IPS DF 6.9 (cell line): ENCODE measurements at regions not wholly inside any gene's neighbourhood (a gene's known extent, or its start where the extent isn't known, plus 50 kb on each side); places are given as distances from the start of the nearest gene placed in this dataset.
A peak's percentile ranks its signal among the peaks of the same experiment; 100 is the strongest.

Experiments used
- DNase-seq: peaks from one replicate; pipeline ENCODE4 v3.0.0-alpha.2; 2013; ENCODE audit warnings: low read depth, low spot score
- H3K27ac ChIP-seq: one replicate; pipeline ENCODE4 v1.5.1; 2013; ENCODE audit warnings: low read length, control low read depth
- H3K27me3 ChIP-seq: 2 replicates; pipeline ENCODE4 v1.6.1; 2013; ENCODE audit warnings: mild to moderate bottlenecking, low read length; ENCODE audit not compliant: control insufficient read depth, insufficient read depth
- H3K36me3 ChIP-seq: 2 replicates; pipeline ENCODE4 v1.6.1; 2013; ENCODE audit warnings: low read length; ENCODE audit not compliant: control insufficient read depth, insufficient read depth
- H3K4me1 ChIP-seq: 2 replicates; pipeline ENCODE4 v1.6.1; 2013; ENCODE audit warnings: low read length; ENCODE audit not compliant: control insufficient read depth, insufficient read depth
- H3K4me3 ChIP-seq: 2 replicates; pipeline ENCODE4 v1.5.1; 2013; ENCODE audit warnings: mild to moderate bottlenecking, low read length
- H3K9me3 ChIP-seq: 2 replicates; pipeline ENCODE4 v1.6.1; 2013; ENCODE audit warnings: low read length, inconsistent platforms; ENCODE audit not compliant: control insufficient read depth, insufficient read depth
- WGBS: extraction: QIAGEN DNeasy Blood & Tissue Kit; methylation state at CpG from one replicate; pipeline ENCODE4 v1.1.7; 2013; ENCODE audit warnings: mixed read lengths, missing lambda C conversion rate; ENCODE audit not compliant: insufficient read length, insufficient coverage; 5-methylcytosine and 5-hydroxymethylcytosine counted together

GRCh38 chr2:58866040-58866439 is 624.9 kb upstream of the FANCL start:
- Histone ChIP-seq H3K27me3 (no peaks in the 10 kb centered on the region; the same call in 1 of the 2 replicates), H3K27ac (no peak overlapping the region), H3K36me3 (no peaks in the 10 kb centered on the region), H3K9me3 (no peaks in the 10 kb centered on the region), H3K4me3 (no peak overlapping the region), H3K4me1 (no peaks in the 10 kb centered on the region; the same call in 1 of the 2 replicates)
- DNase-seq = peak; percentile 48
- WGBS = no CpG with 5 or more reads among the region's 6 CpGs

DNA sequence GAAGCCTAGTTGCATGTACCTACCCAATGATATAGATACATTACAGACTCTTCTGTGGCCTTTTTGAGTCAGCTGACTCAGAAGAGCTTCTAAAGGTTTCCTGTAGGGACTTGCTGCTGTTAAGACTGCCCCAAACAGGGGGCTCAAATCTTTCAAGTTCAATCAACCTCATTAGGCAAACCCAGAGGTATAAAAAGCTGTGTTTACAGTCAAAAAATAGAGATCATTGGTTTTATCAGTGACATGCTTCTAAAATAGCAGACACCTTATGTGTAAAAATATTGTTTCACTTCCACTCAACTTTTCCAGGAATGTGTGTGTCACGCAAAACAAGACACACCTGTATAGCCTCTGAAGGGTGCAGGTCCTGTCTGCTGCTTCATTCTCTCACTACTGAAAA is 624.3 kb upstream of the FANCL start:
- no peak overlapping the region for H3K4me3 ChIP-seq

GRCh38 chr2:58862244-58862643 is 621.1 kb upstream of the FANCL start:
- no CpG with 5 or more reads among the region's 3 CpGs for WGBS
- no peak overlapping the region for H3K27ac ChIP-seq
- DNase-seq = no peak

More for the DNA sequence above, 624.3 kb upstream of the FANCL start:
- no peak for DNase-seq
- no peaks in the 10 kb centered on the region; the same call in 1 of the 2 replicates for H3K27me3 ChIP-seq
- H3K4me1 ChIP-seq = no peaks in the 10 kb centered on the region; the same call in 1 of the 2 replicates
- no peaks in the 10 kb centered on the region for H3K36me3 ChIP-seq
- no CpG with 5 or more reads among the region's 1 CpG for WGBS
- no peaks in the 10 kb centered on the region for H3K9me3 ChIP-seq
- H3K27ac ChIP-seq = no peak overlapping the region

DNA sequence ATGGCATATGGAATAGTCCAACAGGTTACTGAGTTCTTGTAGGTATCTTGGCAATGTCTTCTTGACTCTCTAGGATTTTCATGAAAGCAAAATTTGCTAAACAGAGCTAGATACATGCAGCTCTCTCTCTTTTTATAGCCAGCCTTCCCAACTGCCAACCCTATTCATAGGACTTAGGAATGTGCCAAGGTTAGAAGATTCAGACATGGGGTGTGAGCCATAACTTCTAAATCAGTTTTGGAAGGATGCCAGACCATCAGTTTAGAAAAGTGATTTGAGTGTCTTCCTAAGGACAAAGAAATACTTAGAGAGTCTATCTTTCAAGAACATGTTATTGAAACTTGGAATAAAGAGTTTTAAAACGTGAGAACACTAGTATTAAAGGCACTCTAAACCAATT is 619.5 kb upstream of the FANCL start:
- H3K4me3 ChIP-seq = no peak overlapping the region
- H3K27ac ChIP-seq = no peak overlapping the region
- no peaks in the 10 kb centered on the region for H3K9me3 ChIP-seq
- no peaks in the 10 kb centered on the region; the same call in 1 of the 2 replicates for H3K4me1 ChIP-seq
- no CpG with 5 or more reads among the region's 1 CpG for WGBS
- no peak for DNase-seq
- H3K27me3 ChIP-seq = no peaks in the 10 kb centered on the region
- no peaks in the 10 kb centered on the region for H3K36me3 ChIP-seq

More at GRCh38 chr2:58862244-58862643, 621.1 kb upstream of the FANCL start:
- Histone ChIP-seq H3K9me3 (no peaks in the 10 kb centered on the region), H3K27me3 (no peaks in the 10 kb centered on the region), H3K4me1 (no peaks in the 10 kb centered on the region; the same call in 1 of the 2 replicates), H3K4me3 (no peak overlapping the region), H3K36me3 (no peaks in the 10 kb centered on the region)

GRCh38 chr2:58856100-58856499 is 615.0 kb upstream of the FANCL start:
- no peaks in the 10 kb centered on the region for H3K36me3 ChIP-seq
- no peak for DNase-seq
- no peak overlapping the region for H3K4me3 ChIP-seq
- no peaks in the 10 kb centered on the region for H3K9me3 ChIP-seq
- H3K27ac ChIP-seq = no peak overlapping the region
- H3K27me3 ChIP-seq = no peaks in the 10 kb centered on the region
- no peaks in the 10 kb centered on the region; the same call in 1 of the 2 replicates for H3K4me1 ChIP-seq
- WGBS = no CpG with 5 or more reads among the region's 6 CpGs

DNA sequence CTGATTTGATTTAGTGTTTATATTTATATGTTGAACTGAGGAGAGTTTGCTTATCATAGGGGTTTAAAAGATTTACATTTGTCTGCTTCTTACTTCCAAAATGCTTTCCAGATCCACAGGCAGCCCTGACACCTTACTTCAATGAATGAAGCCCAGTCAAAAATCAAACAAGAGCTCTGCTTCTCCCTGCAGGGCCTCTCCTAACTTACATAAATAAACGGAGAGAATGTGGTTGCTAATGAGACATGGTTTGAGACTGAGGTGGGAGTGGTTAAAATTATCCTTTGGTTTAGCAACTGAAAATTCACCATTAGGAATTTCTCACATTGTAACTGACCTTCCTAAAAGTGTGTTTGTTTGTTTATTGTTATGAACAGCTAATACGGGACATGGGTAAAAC is 612.3 kb upstream of the FANCL start:
- no peak for DNase-seq
- no CpG with 5 or more reads among the region's 2 CpGs for WGBS
- Histone ChIP-seq H3K36me3 (no peaks in the 10 kb centered on the region), H3K27ac (no peak overlapping the region), H3K4me3 (no peak overlapping the region), H3K4me1 (no peaks in the 10 kb centered on the region; the same call in 1 of the 2 replicates), H3K9me3 (no peaks in the 10 kb centered on the region), H3K27me3 (no peaks in the 10 kb centered on the region)

DNA sequence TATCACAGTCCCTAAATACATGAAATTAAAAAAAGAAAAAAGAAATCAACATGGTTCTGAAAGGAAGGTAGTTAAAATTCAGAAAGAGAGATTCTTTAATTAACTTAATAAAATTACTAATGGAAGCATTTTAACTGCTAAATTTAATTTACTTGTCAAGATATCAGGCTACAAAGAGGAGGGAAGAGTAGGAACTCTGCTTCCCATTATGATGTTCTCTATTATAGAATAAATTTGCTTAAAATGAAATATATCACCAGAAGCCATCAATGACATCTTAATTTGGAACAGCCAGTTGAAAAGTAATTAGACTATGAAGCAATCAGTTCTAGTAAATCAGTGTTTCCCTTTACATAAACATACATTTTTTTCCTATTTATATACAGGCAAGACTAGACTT is 611.8 kb upstream of the FANCL start:
- H3K27ac ChIP-seq = no peak overlapping the region
- DNase-seq = no peak

GRCh38 chr2:58852243-58852642 is 611.1 kb upstream of the FANCL start:
- H3K27me3 ChIP-seq = no peaks in the 10 kb centered on the region
- H3K4me1 ChIP-seq = no peaks in the 10 kb centered on the region; the same call in 1 of the 2 replicates
- no peak overlapping the region for H3K27ac ChIP-seq
- no peaks in the 10 kb centered on the region for H3K36me3 ChIP-seq
- H3K4me3 ChIP-seq = no peak overlapping the region
- DNase-seq = no peak
- no peaks in the 10 kb centered on the region for H3K9me3 ChIP-seq
- WGBS = no CpG with 5 or more reads among the region's 5 CpGs

More for the DNA sequence above, 611.8 kb upstream of the FANCL start:
- H3K4me3 ChIP-seq = no peak overlapping the region
- no peaks in the 10 kb centered on the region for H3K9me3 ChIP-seq
- no peaks in the 10 kb centered on the region; the same call in 1 of the 2 replicates for H3K4me1 ChIP-seq
- H3K27me3 ChIP-seq = no peaks in the 10 kb centered on the region
- H3K36me3 ChIP-seq = no peaks in the 10 kb centered on the region

- Histone ChIP-seq H3K4me3 (no peak overlapping the region), H3K4me1 (no peaks in the 10 kb centered on the region; the same call in 1 of the 2 replicates), H3K9me3 (no peaks in the 10 kb centered on the region), H3K27me3 (no peaks in the 10 kb centered on the region), H3K27ac (no peak overlapping the region), H3K36me3 (no peaks in the 10 kb centered on the region)
- no CpG with 5 or more reads among the region's 2 CpGs for WGBS
- no peak for DNase-seq
These were observed 610.5 kb upstream of the FANCL start for GRCh38 chr2:58851598-58851997.

DNA sequence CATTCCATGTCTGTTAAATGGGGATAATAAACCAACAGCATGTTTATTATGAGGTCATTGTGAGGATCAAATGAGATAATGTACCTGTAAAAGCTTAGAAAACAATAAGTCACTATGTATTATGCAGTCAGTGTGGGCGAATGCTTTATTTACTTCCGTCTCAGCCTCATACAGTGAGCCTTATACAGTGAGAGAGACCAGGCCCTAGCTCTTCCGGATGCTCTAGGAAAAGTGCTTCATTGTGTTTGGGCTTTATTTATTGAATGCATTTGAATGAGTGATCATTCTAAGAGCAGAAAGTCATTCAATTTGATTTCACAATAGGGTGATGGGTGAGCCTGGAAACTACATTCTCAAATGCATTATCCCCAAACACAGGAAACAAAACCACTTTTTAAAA is 603.9 kb upstream of the FANCL start:
- Histone ChIP-seq H3K27ac (no peak overlapping the region), H3K4me1 (no peaks in the 10 kb centered on the region; the same call in 1 of the 2 replicates), H3K27me3 (no peaks in the 10 kb centered on the region), H3K36me3 (no peaks in the 10 kb centered on the region), H3K4me3 (no peak overlapping the region), H3K9me3 (no peaks in the 10 kb centered on the region)
- DNase-seq = no peak
- no CpG with 5 or more reads among the region's 3 CpGs for WGBS

- no peak overlapping the region for H3K4me3 ChIP-seq
- no peaks in the 10 kb centered on the region for H3K36me3 ChIP-seq
- H3K27me3 ChIP-seq = no peaks in the 10 kb centered on the region
- no CpG with 5 or more reads among the region's 5 CpGs for WGBS
- H3K4me1 ChIP-seq = no peaks in the 10 kb centered on the region
- H3K9me3 ChIP-seq = no peaks in the 10 kb centered on the region
- no peak for DNase-seq
- no peak overlapping the region for H3K27ac ChIP-seq
These were observed 601.5 kb upstream of the FANCL start for GRCh38 chr2:58842501-58843155.
